Dendritic cell treated with granulocyte-macrophage colony-stimulating factor and Interleukin-4, amounts not matched to agents 40 ng/mL and 50 ng/mL, for 4 days (primary cell): ENCODE measurements at regions not wholly inside any gene's neighbourhood (a gene's known extent, or its start where the extent isn't known, plus 50 kb on each side); places are given as distances from the start of the nearest gene placed in this dataset.

Experiments used
- H3K27ac Mint-ChIP-seq: one replicate; pipeline ENCODE4 v1.8.0; 2022; ENCODE audit warnings: mild to moderate bottlenecking, mixed read lengths
- H3K27me3 Mint-ChIP-seq: one replicate; pipeline ENCODE4 v1.8.0; 2022; ENCODE audit warnings: mild to moderate bottlenecking, mixed read lengths
- H3K36me3 Mint-ChIP-seq: one replicate; pipeline ENCODE4 v1.8.0; 2022; ENCODE audit warnings: low read depth, mixed read lengths
- H3K4me1 Mint-ChIP-seq: one replicate; pipeline ENCODE4 v1.8.0; 2022; ENCODE audit warnings: low read depth, mixed read lengths
- H3K4me3 Mint-ChIP-seq: one replicate; pipeline ENCODE4 v1.8.0; 2022; ENCODE audit warnings: mild to moderate bottlenecking, moderate library complexity, mixed read lengths
- H3K9me3 Mint-ChIP-seq: one replicate; pipeline ENCODE4 v1.8.0; 2022; ENCODE audit warnings: mixed read lengths
- intact Hi-C: fragments of 100-400 bp; cut with micrococcal nuclease; formaldehyde crosslinking; loops from one replicate; pipeline ENCODE4 v1.15.0; 2022

- intact Hi-C loops: no loop called here
- H3K9me3 Mint-ChIP-seq: no peaks in the 10 kb centered on the region
- no peaks in the 10 kb centered on the region for H3K36me3 Mint-ChIP-seq
- H3K27ac Mint-ChIP-seq: no peak overlapping the region
- H3K27me3 Mint-ChIP-seq: no peaks in the 10 kb centered on the region
- H3K4me3 Mint-ChIP-seq: no peak overlapping the region
- H3K4me1 Mint-ChIP-seq: no peaks in the 10 kb centered on the region
Observed at GRCh38 chr6:100258752-100259151, 206.0 kb downstream of the SIM1 start.

DNA sequence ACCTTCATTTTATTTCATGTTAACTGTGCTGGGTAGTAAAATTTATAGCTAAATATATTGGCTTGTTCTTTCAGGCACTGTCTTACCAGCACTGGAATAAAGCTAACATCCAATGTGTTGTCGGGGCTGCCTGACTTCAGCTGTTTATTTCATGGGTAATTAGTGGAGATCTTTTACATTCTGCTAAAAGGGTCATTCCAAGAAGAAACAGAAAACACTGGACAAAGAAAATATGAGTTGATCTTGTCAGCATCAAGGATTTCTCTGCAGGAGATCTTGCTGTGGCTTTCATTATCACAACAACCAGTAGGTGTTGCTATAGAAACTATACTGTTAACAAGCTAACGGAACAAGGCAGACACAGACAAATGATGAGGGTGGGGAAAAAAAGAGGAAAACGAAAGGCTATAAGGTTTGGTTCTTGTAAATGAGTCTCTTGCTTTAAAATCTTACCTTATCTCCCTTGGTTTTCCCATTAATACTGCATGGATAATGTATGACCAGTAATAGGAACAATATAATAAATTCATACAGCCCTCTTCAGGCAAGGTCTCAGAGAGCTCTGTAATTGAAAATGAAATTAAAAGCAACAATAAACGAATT is 206.8 kb downstream of the SIM1 start:
- Mint-ChIP-seq H3K27ac (no peak overlapping the region), H3K36me3 (no peaks in the 10 kb centered on the region), H3K9me3 (no peaks in the 10 kb centered on the region), H3K27me3 (no peaks in the 10 kb centered on the region), H3K4me1 (no peaks in the 10 kb centered on the region), H3K4me3 (no peak overlapping the region)
- intact Hi-C loops: no loop called here

GRCh38 chr6:100255701-100256100 is 209.0 kb downstream of the SIM1 start:
- no peak overlapping the region for H3K4me3 Mint-ChIP-seq
- H3K27me3 Mint-ChIP-seq: no peaks in the 10 kb centered on the region
- no peaks in the 10 kb centered on the region for H3K4me1 Mint-ChIP-seq
- intact Hi-C loops: no loop called here
- no peaks in the 10 kb centered on the region for H3K36me3 Mint-ChIP-seq
- H3K27ac Mint-ChIP-seq: no peak overlapping the region
- H3K9me3 Mint-ChIP-seq: no peaks in the 10 kb centered on the region

GRCh38 chr6:100247123-100247522 is 217.6 kb downstream of the SIM1 start:
- Mint-ChIP-seq H3K27me3 (no peaks in the 10 kb centered on the region), H3K4me1 (no peaks in the 10 kb centered on the region), H3K4me3 (no peak overlapping the region), H3K9me3 (no peaks in the 10 kb centered on the region), H3K36me3 (no peaks in the 10 kb centered on the region), H3K27ac (no peak overlapping the region)
- intact Hi-C loops: no loop called here

DNA sequence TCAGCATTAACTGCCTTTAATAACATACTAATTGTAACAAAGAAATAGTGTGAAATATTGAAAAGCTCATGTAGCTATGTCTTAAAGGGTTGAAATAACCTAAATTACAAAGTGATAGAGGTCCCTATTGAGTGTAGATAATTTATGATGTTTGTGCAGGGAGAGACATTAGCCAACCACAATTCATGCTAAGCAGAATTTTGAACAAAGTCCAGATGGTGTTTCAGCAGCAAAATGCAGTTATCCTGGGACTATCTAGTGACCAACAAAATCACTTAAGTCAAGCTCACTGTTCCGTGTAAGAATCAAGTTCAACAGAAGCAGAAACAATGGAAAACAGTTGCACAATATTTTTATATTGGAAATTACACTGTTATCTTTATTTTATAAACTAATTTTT is 218.5 kb downstream of the SIM1 start:
- no peak overlapping the region for H3K4me3 Mint-ChIP-seq
- intact Hi-C loops: no loop called here
- no peaks in the 10 kb centered on the region for H3K9me3 Mint-ChIP-seq
- no peak overlapping the region for H3K27ac Mint-ChIP-seq
- no peaks in the 10 kb centered on the region for H3K27me3 Mint-ChIP-seq
- no peaks in the 10 kb centered on the region for H3K36me3 Mint-ChIP-seq
- H3K4me1 Mint-ChIP-seq: no peaks in the 10 kb centered on the region

DNA sequence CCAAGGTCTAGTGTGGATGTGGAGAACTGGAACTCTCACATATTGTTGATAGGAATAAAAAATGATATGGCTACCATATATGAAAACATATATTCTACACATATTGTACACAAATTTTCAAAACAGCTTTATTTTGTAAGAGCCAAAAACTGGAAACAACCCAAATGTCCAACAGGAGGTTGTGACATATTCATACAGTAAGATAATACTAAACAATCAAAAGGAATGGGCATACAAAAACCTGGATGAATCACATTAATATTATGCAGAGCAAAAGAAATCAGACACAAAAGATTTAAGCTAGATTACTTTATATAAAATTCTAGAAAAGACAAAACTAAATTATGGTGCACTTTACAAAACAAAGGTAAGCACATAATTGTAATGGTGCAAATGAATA is 223.9 kb downstream of the SIM1 start:
- H3K27ac Mint-ChIP-seq: no peak overlapping the region
- no peaks in the 10 kb centered on the region for H3K9me3 Mint-ChIP-seq
- peaks cover 2% of the 10 kb centered on the region for H3K27me3 Mint-ChIP-seq
- intact Hi-C loops: no loop called here
- H3K4me3 Mint-ChIP-seq: no peak overlapping the region
- no peaks in the 10 kb centered on the region for H3K4me1 Mint-ChIP-seq
- no peaks in the 10 kb centered on the region for H3K36me3 Mint-ChIP-seq

DNA sequence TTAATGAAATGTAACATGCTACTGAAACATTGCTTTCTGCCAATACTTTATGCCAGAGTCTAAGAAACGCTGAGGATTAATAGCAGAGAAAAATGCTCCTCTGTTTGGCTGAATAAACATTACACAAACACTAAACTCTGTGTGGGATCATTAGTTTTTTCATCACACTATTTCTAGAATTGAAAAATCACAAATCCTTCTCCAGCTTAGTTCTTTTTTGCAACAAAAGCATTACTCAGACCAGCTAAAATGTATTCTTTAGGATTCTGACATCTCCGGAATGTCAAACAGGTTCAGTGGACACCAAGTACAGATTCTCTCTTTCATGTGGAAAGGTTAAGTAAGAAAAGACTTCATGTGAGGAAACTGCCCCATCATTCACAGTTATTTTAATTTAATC is 226.9 kb downstream of the SIM1 start:
- no peaks in the 10 kb centered on the region for H3K9me3 Mint-ChIP-seq
- no peaks in the 10 kb centered on the region for H3K36me3 Mint-ChIP-seq
- intact Hi-C loops: no loop called here
- no peak overlapping the region for H3K4me3 Mint-ChIP-seq
- peaks cover 2% of the 10 kb centered on the region for H3K27me3 Mint-ChIP-seq
- no peak overlapping the region for H3K27ac Mint-ChIP-seq
- H3K4me1 Mint-ChIP-seq: no peaks in the 10 kb centered on the region

- Mint-ChIP-seq H3K4me3 (no peak overlapping the region), H3K4me1 (no peaks in the 10 kb centered on the region), H3K36me3 (no peaks in the 10 kb centered on the region), H3K27me3 (peaks cover 2% of the 10 kb centered on the region), H3K27ac (no peak overlapping the region), H3K9me3 (no peaks in the 10 kb centered on the region)
- intact Hi-C loops: no loop called here
Observed at GRCh38 chr6:100236389-100236788, 228.3 kb downstream of the SIM1 start.

- H3K36me3 Mint-ChIP-seq: no peaks in the 10 kb centered on the region
- H3K4me3 Mint-ChIP-seq: no peak overlapping the region
- peaks cover 2% of the 10 kb centered on the region for H3K27me3 Mint-ChIP-seq
- intact Hi-C loops: no loop called here
- H3K4me1 Mint-ChIP-seq: no peaks in the 10 kb centered on the region
- no peak overlapping the region for H3K27ac Mint-ChIP-seq
- H3K9me3 Mint-ChIP-seq: no peaks in the 10 kb centered on the region
Observed at GRCh38 chr6:100235631-100236030, 229.1 kb downstream of the SIM1 start.

DNA sequence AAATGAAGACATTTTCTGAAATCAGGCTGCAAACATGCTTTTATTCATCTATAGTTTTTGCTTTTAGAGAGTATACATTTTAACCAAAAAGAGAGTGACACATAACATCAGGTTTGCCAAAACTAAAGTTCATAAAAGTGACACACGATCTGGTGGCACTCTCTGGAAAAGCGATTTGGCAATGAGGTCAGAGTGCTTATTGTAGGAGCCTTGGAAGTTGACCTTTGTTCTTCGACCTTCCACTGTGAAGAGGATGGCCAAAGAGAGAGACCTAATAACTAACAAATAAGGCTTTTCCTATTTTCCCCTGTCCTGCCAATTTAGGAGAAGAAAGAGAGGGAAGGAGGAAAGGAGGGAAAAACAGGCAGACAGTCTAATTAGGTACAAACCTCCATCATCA is 230.1 kb downstream of the SIM1 start:
- Mint-ChIP-seq H3K4me1 (no peaks in the 10 kb centered on the region), H3K9me3 (no peaks in the 10 kb centered on the region), H3K36me3 (no peaks in the 10 kb centered on the region), H3K4me3 (no peak overlapping the region), H3K27ac (no peak overlapping the region), H3K27me3 (peaks cover 11% of the 10 kb centered on the region)
- intact Hi-C loops: no loop called here

- peaks cover 22% of the 10 kb centered on the region for H3K27me3 Mint-ChIP-seq
- H3K27ac Mint-ChIP-seq: no peak overlapping the region
- no peaks in the 10 kb centered on the region for H3K9me3 Mint-ChIP-seq
- intact Hi-C loops: no loop called here
- H3K4me1 Mint-ChIP-seq: peaks cover 6% of the 10 kb centered on the region
- H3K36me3 Mint-ChIP-seq: no peaks in the 10 kb centered on the region
- no peak overlapping the region for H3K4me3 Mint-ChIP-seq
Observed at GRCh38 chr6:100232781-100233573, 231.7 kb downstream of the SIM1 start.

GRCh38 chr6:100230953-100231316 is 233.8 kb downstream of the SIM1 start:
- Mint-ChIP-seq H3K4me3 (no peak overlapping the region), H3K9me3 (no peaks in the 10 kb centered on the region), H3K36me3 (no peaks in the 10 kb centered on the region)

GRCh38 chr6:100230115-100230952 is 234.4 kb downstream of the SIM1 start:
- Mint-ChIP-seq H3K4me3 (no peak overlapping the region), H3K27ac (no peak overlapping the region), H3K4me1 (peaks cover 6% of the 10 kb centered on the region), H3K9me3 (no peaks in the 10 kb centered on the region), H3K27me3 (peaks cover 20% of the 10 kb centered on the region), H3K36me3 (no peaks in the 10 kb centered on the region)
- intact Hi-C loops: no loop called here

More at GRCh38 chr6:100230953-100231316, 233.8 kb downstream of the SIM1 start:
- Mint-ChIP-seq H3K27me3 (peaks cover 20% of the 10 kb centered on the region), H3K4me1 (peaks cover 6% of the 10 kb centered on the region), H3K27ac (no peak overlapping the region)
- intact Hi-C loops: no loop called here

GRCh38 chr6:100229512-100229911 is 235.2 kb downstream of the SIM1 start:
- Mint-ChIP-seq H3K36me3 (no peaks in the 10 kb centered on the region), H3K27me3 (peaks cover 20% of the 10 kb centered on the region), H3K4me1 (peaks cover 6% of the 10 kb centered on the region), H3K4me3 (no peak overlapping the region), H3K27ac (no peak overlapping the region), H3K9me3 (no peaks in the 10 kb centered on the region)
- intact Hi-C loops: no loop called here
